GM12891 (cell line): ENCODE measurements at regions not wholly inside any gene's neighbourhood (a gene's known extent, or its start where the extent isn't known, plus 50 kb on each side); places are given as distances from the start of the nearest gene placed in this dataset.
"Not testable (repeated sequence)": the region's sequence is repeated elsewhere in the genome, so short reads cannot be mapped to it uniquely, and the experiment has no call there.

Experiments used
- PAX5 ChIP-seq: IDR thresholded peaks from 2 replicates; pipeline ENCODE4 v1.6.1; 2011; ENCODE audit warnings: low read length, moderate library complexity, mild to moderate bottlenecking; ENCODE audit not compliant: insufficient read depth, severe bottlenecking
- POLR2A ChIP-seq: IDR thresholded peaks from 2 replicates; pipeline ENCODE4 v1.6.1; 2011; ENCODE audit warnings: low read depth, low read length, control low read depth
- POLR2AphosphoS5 ChIP-seq: IDR thresholded peaks from 2 replicates; pipeline ENCODE4 v1.6.1; 2011; ENCODE audit warnings: low read depth, low read length, control low read depth
- SPI1 ChIP-seq: IDR thresholded peaks from 2 replicates; pipeline ENCODE4 v1.6.1; 2011; ENCODE audit warnings: low read depth, low read length, control low read depth
- TAF1 ChIP-seq: IDR thresholded peaks from 2 replicates; pipeline ENCODE4 v1.6.1; 2011; ENCODE audit warnings: low read depth, low read length, control low read depth

- TF ChIP-seq PAX5, POLR2A, POLR2AphosphoS5, TAF1, SPI1: not testable (repeated sequence)
These were observed 52.3 kb upstream of the MAN1A2 start for GRCh38 chr1:117314951-117315350.
